Right hindlimb (tissue), 1 donor: ENCODE measurements at regions not wholly inside any gene's neighbourhood (a gene's known extent, or its start where the extent isn't known, plus 50 kb on each side); places are given as distances from the start of the nearest gene placed in this dataset.

Experiments
- DNase-seq: peaks from one replicate; pipeline ENCODE4 v3.0.0-alpha.2; 2018

DNA sequence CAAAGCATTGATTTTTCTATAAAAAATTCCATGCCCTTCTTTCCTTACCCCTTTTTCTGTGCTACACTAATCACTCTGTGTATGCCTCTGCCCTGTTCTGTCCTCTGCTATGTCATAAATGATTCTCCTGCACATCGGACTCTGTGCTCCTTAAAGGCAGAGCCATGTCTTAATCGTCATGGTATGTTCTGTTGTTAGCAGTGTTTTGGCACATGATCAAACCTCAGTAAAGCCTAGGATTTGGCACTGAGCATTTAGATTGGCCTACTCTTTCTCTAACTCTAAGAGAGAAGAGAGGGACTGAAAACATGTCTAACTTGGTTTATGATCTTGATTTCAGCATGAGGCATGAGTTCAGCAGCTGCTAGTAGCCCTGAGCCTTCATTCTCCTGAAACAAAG, 266.9 kb downstream of the AASDHPPT start:
- DNase-seq = no peak

- DNase-seq = no peak
Measured at GRCh38 chr11:106344966-106345365, 267.5 kb downstream of the AASDHPPT start.

DNA sequence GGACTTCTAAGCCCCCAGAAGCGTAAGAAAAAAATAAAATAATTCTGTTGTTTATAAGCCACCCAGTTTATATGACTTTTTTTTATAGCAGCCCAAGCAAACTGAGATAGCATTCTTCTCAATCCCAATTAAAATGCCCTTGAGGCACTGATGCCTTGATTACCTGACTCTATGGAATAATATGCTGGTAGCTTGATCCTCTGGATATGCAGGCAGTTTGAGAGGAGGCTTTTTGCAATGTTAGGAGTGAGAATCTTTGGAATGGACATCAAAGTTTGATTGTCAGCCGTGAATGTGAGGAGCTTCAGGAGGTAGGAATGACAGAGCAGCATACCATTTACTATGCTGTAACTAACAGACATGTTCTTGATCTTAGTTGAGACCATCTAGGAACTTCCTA, 275.6 kb downstream of the AASDHPPT start:
- no peak for DNase-seq

DNA sequence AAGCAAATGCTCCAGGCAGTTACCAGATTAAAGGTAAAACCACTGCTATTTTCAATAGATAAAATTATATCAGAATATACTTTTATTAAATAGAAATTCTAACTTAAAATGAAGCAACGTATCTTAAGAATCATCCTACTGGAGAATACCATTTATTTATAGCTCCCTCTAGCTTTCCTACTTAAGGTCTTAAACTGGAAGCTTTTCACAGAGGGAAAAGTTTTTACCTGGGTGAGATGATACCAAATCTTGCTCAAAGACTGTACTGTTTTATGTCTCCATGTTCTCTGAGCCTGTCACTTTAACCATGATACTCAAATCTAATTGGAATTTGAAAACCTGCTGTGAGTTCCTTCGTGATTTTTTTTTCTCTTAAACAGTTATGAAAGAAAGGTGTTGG, 291.8 kb downstream of the AASDHPPT start:
- no peak for DNase-seq

- no peak for DNase-seq
Measured at GRCh38 chr11:106378513-106379179, 301.2 kb downstream of the AASDHPPT start.

DNA sequence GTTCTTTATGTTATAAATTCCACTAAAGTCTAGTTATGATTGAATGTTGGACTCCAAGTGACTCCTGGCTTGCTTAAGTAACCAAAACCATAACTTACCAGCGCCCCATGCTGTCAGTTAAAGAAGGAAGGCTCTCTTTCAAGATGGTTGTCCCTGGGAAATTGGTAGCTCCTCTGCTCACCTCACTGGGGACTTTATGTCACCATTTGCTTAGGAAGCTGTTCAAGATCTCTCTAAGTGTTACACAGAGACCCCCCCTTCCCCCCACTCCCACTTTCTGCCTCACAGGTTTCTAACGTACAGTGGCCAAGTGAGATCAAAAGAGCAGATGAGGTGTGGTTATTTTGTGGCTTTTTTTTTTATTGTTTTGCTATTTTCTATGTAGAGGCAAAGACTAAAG, 301.8 kb downstream of the AASDHPPT start:
- no peak for DNase-seq

DNA sequence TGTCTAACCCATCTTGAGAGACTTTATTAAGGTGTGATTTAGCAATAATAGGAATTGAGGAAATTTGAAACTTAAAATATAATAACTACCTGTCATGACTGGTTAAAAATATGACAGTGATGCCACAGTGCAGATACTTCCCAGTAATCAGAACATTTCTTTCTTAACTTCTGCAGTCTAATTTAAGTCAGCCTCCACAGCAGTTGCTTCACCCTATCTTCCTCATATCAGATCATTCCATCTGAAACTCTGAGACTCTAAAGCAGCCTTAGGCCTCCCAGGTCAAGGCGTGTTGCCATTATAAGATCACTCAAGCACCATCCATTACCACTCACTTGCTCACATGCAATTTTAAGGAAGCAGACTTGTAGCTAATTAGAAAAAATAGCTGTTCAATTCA, 302.2 kb downstream of the AASDHPPT start:
- no peak for DNase-seq

DNA sequence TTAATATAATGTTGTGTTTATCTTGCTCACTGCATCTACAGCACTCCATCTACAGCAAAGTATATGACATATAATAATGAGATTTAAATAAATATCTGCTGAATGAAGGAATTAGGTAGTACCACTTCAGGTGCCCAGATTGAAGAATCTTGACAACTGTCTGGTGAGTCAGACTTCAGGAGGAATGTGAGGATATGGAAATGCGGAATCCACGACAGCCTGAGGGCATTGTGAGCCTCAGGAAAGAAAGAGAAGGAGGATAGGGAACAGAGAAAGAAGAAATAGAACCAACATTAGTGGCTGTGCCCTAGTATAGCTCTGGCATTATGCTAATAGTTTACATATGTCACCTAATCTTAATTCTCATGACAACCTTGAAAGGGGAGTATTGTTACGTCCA, 304.4 kb downstream of the AASDHPPT start:
- DNase-seq = no peak

DNA sequence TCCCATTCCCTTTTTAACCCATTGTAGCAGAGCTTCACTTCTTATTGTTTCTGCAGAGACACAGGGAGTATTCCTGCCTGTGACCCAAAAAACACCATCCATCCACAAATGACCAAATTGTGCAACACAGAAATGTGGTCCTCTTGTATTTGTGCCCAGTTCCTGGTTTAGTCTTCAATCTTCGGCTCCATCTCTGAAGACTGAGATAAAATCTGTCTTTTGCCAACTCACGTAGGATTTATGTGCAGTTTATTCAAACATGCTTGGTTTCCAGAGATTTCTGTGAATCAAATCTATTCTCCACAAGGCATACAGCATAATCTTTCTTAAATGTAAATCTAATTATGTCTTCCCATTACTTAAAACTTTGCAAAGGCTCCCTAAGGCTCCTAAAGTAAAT, 307.0 kb downstream of the AASDHPPT start:
- DNase-seq = no peak

DNA sequence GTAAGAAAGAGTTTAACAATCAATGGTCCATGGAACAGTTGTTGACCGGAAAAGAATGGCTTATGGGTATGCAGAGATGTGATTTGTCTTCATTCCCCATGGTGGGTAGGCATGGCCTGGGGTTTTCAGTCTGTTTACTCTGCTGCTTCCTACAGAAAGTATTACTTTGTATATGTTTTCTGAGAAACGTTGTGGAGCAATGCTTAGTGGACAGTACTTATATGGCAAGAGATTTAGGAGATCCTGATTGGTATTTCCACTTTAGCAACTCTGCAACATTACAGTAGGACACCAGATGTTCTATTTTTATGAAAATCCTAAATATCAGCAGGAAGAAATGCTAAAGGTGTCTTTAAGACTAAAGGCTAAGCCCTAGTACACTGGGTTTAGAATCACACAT, 309.1 kb downstream of the AASDHPPT start:
- DNase-seq = no peak

DNA sequence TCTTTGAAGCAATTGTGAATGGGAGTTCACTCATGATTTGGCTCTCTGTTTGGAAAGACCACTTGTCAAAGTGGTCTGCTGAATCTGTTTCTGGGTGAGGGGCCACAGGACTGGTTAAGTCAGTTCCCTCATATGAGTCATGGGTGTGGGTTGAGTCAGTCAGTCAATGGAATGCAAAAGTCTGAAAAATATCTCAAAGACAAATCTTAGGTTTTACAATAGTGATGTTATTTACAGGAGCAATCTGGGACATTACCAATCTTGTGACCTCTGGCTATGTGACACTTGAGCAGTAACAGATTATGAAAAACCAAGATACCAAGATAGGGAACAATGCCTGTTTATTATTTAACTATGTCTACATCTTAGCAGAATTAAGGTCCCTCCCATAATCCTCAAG, 311.6 kb downstream of the AASDHPPT start:
- DNase-seq = no peak

- no peak for DNase-seq
Measured at GRCh38 chr11:106390078-106390477, 312.6 kb downstream of the AASDHPPT start.

DNA sequence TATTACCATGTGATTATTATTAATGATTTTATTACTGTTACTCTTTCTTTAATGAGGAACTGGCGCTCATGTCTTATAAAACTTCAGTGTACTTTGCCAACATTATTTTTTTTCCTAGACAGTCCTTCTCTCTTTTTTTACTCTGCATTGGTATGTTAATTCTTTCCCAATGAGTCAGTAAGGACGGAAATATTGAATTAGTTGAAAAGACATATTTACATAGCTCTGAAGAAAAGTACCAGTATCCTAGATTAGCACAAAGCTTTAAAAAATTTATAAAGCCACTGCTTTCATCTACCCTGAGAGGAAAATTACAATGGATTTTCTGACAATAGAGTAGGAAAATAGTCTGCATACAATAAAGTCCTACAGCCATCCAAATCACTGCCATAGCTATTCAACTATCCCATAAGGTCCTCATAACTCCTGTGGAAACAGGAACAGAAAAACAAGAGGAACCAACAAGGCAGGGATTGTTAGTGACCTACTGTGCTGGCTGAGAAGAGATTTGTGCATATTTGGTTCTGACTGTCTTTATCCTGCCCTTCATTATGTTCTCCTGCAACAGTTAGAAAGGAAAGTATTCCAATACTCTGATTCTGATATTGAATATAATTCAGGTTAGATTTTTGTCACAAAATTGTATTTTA, 314.4 kb downstream of the AASDHPPT start:
- DNase-seq = no peak

DNA sequence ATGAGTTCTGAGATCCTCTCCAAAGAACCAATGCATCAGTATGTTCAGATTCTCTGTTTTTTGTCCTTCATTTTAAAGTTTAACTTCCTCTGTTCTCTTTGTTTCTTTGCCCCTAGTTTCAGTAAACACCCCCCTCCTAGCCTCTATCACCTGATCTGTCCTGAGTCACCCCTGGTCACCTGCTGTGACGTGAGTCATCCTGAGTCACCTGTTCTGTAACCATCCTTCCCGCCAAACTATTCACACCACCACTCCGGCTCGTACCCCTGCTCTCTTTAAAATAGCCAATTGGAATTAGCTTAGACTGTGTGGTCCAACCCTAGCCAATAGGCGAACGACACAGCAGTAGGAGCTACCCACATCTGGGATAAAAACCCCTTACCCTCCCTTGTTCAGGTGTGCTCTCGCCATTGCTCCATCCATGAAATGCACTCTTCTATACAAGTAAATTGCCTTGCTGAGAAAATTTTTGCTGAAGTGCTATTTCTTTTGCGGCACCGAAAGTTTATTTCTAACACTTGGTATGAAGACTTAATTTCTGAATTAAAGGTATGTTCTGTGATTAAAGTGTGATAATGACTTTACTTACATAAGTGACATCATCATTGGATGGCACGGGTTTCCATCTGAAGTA, 318.4 kb downstream of the AASDHPPT start:
- DNase-seq = no peak

DNA sequence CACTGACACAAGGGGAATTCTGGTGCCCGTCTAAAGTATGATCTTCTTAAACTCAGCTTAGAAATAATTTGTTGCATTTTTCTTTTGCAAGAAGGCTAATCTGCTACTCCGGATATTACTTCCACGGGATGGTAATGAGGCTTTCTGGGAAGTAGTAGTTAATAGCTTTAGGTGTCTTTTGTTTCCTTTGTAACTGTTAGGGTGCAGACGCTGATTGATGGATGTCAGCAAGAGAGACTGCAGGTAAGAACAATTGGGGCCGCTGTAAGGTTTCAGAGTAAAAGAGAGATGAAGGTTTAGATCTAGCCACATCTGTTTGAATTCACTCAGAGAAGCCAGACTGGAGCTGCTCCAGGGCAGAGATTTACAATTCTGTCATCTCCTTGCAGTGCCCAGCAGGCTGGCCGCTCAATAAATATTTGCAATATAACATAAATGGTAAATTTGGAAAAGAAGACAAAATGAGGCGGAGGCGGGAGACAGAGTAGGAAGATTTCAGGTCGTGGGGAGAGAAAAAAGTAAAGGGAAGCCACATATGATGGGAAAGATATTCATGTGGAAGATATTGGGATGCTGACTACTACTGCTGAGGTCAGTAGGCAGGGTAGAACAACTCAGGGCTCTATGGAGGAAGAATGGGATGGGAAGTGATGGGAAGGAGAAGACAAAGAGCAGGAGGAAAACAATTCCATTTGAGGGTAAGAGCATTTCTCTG, 320.5 kb downstream of the AASDHPPT start:
- peak; percentile 47 for DNase-seq

- peak; percentile 15 for DNase-seq
Measured at GRCh38 chr11:106398502-106399075, 321.1 kb downstream of the AASDHPPT start.

DNA sequence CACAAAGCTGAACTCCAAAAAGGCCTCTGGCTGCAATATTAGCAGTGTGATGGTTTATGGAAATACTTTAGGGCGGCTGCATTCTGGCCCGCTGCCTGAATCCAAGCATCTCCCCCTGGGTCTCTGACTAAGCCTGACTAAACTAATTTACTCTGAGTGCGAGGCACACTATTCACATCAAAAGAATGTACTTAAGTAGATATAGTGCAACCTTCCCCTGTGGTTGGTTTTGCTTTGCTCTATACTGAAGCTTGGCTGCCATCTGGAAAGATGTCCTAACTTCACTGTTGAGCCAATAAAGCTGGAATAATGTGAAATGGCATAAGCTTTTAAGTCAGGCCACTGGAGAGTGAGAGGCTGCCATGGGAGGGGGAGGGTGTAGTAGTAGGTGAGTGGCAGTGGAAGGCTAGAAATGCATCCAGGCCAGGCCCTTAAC, 321.6 kb downstream of the AASDHPPT start:
- DNase-seq = peak; percentile 87

DNA sequence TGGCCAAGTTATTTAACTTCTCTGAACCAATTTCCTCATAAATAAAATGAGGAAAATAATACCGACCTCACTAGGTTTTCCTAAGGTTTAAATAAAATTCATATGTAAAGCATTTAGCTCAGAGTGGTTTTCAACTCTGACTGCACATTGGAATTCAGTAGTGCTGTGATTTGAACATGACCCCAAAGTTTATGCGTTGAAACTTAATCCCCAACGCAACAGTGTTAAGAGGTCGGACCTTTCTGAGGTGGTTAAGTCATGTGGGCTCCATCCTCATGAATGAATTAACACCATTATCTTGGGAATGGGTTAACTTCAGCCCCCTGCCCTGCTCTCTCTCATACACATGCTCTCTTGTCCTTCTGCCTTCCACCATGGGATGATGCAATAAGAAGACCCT, 322.2 kb downstream of the AASDHPPT start:
- DNase-seq = no peak

- DNase-seq = no peak
Measured at GRCh38 chr11:106400949-106401570, 323.6 kb downstream of the AASDHPPT start.

GRCh38 chr11:106403751-106404150, 326.3 kb downstream of the AASDHPPT start:
- DNase-seq = no peak

DNA sequence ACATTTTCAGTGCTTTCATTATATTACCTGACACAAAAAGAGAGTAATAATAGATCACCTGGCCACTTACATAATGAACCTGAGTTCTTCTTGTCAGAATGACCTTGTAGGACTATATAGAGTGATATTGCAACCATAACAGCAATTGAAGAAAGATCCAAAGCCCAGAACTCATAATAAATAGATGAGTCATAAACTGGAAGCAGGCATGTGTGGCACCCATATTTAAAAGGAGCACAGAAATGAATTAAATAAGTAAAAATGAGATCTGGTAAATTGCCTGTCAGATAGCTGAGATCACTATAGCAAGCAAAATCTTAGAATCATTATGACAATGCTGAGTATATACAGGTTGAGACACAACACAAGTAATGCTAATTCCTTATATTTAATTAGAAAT, 331.8 kb downstream of the AASDHPPT start:
- no peak for DNase-seq

DNA sequence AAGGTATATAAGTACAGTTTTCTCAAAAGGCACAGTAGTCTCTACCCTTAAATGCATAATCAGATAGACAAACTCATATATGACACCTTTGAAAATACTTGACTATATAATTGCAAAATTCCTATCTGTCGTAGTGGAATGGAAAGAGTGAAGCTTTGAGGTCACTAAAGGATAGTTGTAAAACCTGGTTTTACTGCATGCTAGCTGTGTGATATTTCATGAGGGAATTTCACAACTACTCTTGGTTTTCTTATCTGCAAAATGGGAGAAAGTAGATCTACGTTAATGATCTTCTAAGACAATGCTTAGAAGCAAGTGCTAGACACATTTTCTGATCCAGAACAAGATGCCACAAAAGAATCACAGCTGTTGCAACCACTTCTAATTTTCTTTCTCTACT, 332.2 kb downstream of the AASDHPPT start:
- no peak for DNase-seq

DNA sequence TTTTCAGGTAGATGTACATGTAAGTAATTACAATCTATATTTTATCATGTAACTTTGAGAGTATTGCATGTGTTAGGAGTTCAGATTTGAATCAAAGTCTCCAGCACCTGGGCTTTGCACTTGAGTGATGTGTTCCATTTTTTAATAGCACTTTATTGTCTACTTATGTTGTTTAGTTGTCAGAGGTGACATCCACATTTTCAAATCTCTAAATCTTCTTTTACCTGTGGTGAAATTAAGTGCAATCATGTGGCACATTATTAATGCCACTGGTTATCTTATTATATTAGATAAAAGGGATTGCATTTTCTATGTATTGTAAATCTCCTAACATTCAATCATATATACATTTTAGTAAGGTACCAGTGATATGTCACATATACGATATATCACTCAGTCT, 333.4 kb downstream of the AASDHPPT start:
- no peak for DNase-seq
